OCI-LY1 (cell line): ENCODE measurements at regions not wholly inside any gene's neighbourhood (a gene's known extent, or its start where the extent isn't known, plus 50 kb on each side); places are given as distances from the start of the nearest gene placed in this dataset.

Experiments
- EZH2 ChIP-seq: fragments of 200-600 bp; sonication (generic), shearing (Covaris generic); IDR thresholded peaks from 2 replicates; pipeline ENCODE4 v1.8.0; 2017; ENCODE audit warnings: borderline replicate concordance, mixed run types, mild to moderate bottlenecking, antibody characterized with exemption, low read length, moderate library complexity, mixed read lengths
- TF ChIP-seq, protein P1 (sequence below): fragments of 200-600 bp; sonication (generic), shearing (Covaris generic); IDR thresholded peaks from 2 replicates; pipeline ENCODE4 v1.5.1; 2017; ENCODE audit warnings: mild to moderate bottlenecking, antibody characterized with exemption, low read length, moderate library complexity, mixed read lengths

DNA sequence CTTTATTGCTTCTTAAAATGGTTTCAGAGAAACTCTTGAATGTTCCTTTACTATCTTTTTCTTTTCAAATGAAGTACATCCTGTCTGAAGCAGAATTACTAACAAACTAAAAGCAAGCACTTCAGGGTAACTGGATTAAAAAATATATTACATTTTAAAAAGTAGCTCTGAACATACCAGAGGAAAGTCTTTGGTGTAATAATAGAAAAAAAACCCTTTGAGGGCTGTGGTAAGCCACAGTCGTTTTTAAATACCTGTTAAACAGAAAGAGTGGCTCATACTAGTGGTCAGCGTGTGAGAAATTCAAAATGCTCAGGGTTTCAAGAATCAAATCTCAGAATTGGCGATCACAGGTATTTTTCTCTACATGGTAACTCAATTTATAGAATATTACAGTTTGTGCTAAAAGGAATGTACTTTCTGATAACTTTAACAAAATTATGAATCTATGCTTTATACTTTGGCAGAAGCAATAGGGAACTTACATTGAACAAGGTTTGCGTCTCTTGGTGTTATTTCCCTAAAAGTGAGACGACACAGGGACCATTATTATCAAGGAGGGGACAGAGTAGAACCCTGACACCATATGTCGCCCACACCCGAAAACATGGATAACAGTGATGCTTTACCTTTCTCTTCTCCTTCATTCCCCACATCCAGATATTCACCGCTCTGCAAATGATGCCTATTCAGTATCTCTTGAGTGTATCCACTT is 97.0 kb upstream of the DPH5 start:
- TF ChIP-seq, protein P1, sequence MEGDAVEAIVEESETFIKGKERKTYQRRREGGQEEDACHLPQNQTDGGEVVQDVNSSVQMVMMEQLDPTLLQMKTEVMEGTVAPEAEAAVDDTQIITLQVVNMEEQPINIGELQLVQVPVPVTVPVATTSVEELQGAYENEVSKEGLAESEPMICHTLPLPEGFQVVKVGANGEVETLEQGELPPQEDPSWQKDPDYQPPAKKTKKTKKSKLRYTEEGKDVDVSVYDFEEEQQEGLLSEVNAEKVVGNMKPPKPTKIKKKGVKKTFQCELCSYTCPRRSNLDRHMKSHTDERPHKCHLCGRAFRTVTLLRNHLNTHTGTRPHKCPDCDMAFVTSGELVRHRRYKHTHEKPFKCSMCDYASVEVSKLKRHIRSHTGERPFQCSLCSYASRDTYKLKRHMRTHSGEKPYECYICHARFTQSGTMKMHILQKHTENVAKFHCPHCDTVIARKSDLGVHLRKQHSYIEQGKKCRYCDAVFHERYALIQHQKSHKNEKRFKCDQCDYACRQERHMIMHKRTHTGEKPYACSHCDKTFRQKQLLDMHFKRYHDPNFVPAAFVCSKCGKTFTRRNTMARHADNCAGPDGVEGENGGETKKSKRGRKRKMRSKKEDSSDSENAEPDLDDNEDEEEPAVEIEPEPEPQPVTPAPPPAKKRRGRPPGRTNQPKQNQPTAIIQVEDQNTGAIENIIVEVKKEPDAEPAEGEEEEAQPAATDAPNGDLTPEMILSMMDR, result no peak
- no peak for TF ChIP-seq EZH2
